ENCODE measurements at regions not wholly inside any gene's neighbourhood (a gene's known extent, or its start where the extent isn't known, plus 50 kb on each side); places are given as distances from the start of the nearest gene placed in this dataset.

- intact Hi-C loops (cut with DNase I): no loop called here
- peaks cover 21 to 36% (median 32%) of the 10 kb centered on the region in 4 donors for H3K4me1 ChIP-seq
- TF ChIP-seq POLR2AphosphoS5 (IDR thresholded peaks at IDR 0.05): peak in 1 of 2 donors; percentile 27
- TF ChIP-seq, protein P1, sequence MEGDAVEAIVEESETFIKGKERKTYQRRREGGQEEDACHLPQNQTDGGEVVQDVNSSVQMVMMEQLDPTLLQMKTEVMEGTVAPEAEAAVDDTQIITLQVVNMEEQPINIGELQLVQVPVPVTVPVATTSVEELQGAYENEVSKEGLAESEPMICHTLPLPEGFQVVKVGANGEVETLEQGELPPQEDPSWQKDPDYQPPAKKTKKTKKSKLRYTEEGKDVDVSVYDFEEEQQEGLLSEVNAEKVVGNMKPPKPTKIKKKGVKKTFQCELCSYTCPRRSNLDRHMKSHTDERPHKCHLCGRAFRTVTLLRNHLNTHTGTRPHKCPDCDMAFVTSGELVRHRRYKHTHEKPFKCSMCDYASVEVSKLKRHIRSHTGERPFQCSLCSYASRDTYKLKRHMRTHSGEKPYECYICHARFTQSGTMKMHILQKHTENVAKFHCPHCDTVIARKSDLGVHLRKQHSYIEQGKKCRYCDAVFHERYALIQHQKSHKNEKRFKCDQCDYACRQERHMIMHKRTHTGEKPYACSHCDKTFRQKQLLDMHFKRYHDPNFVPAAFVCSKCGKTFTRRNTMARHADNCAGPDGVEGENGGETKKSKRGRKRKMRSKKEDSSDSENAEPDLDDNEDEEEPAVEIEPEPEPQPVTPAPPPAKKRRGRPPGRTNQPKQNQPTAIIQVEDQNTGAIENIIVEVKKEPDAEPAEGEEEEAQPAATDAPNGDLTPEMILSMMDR (IDR thresholded peaks at IDR 0.05): peak in 1 of 3 experiments; percentile 11
- no peak for TF ChIP-seq POLR2A (IDR thresholded peaks at IDR 0.05; ENCODE audit: low read depth)
- no peak for TF ChIP-seq EP300 (IDR thresholded peaks at IDR 0.05)
- no peaks in the 10 kb centered on the region for H3K36me3 ChIP-seq
- H3K27ac ChIP-seq (replicated peaks in 1 of 4): peak overlapping the region; percentile 62 to 78 (median 72)
- peak overlapping the region in 2 of 4 donors; percentile 14 to 21 for H3K4me3 ChIP-seq
- 17% methylated on average over 7 of the region's 7 CpGs for WGBS
- H3K27me3 ChIP-seq: no peaks in the 10 kb centered on the region
- no peaks in the 10 kb centered on the region for H3K9me3 ChIP-seq
- no peak for DNase-seq (ENCODE audit: extremely low spot score)
These were observed 92.7 kb upstream of the PARD3B start for GRCh38 chr2:204452464-204453023.

DNA sequence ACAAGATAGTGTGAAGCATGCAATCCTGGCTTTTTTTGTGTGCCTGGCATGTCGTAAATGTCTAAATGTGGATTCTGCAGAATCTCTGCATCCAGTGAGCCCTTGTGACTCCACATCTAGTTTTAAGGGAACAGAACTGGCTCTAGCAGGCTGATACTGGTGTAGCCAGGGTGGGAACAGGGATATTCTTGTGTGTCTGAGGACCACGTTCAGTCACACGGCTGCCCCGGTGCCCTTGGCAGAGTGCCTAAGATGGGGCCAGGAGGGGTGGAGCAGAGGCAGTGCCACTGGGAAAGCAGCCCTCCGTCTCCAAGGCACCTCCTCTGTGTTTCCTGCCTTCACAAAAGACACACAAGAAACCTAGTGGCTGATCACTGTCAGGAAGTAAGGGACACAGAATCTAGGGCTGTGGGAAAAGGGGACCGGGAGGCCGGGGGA lies 91.5 kb upstream of the PARD3B start:
- Histone ChIP-seq H3K27me3 (no peaks in the 10 kb centered on the region), H3K36me3 (no peaks in the 10 kb centered on the region), H3K9me3 (no peaks in the 10 kb centered on the region), H3K4me1 (peaks cover 21 to 36% (median 32%) of the 10 kb centered on the region in 4 donors), H3K4me3 (peak overlapping the region in 3 of 4 donors; percentile 7 to 16 (median 14)), H3K27ac (replicated peaks in 1 of 4) (peak overlapping the region; percentile 62 to 78 (median 72))
- intact Hi-C loops (cut with DNase I): no loop called here
- TF ChIP-seq POLR2A (IDR thresholded peaks at IDR 0.05; ENCODE audit: low read depth): no peak
- peak in 1 of 2 donors; percentile 11 for TF ChIP-seq POLR2AphosphoS5 (IDR thresholded peaks at IDR 0.05)
- TF ChIP-seq EP300 (IDR thresholded peaks at IDR 0.05): no peak
- TF ChIP-seq, protein P1 (IDR thresholded peaks at IDR 0.05): no peak
- no peak for DNase-seq (ENCODE audit: extremely low spot score)
- WGBS: 23% methylated on average over 7 of the region's 7 CpGs

DNA sequence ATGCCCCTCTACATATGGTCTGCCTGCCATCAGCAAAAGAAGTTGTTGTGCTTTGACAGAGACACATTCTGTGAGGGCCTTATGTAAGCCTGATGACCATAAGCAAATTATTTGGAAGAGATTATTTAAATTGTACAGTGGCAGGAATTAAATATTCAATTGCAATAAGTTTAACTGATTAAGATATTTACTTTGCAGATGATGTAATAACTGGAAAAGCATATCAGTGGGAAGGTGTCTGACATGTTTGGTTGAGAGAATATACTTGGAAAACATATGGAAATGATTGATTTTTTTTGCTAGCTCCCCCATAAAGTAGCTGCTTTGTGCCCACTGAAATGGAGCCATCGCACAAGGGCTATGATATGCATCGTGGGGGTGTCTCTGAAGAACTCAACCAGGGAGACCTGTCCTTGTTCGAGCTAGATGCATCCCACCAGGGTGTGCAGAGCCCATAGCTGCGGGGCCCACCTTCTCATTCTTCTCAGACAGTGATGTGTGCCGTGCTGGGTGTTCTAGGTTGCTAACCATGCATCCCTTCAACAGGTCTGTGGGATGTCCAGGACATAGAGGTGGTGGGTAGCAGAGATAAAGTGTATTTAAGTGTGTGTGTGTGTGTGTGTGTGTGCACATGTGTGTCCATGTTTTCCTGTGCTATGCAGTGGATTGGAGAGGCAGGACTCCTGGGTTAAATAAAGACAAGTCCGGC lies 90.4 kb upstream of the PARD3B start:
- 99% methylated on average over 4 of the region's 6 CpGs for WGBS
- peak overlapping the region in 2 of 4 donors; percentile 62 to 74 for H3K27ac ChIP-seq (replicated peaks in 1 of 4)
- H3K9me3 ChIP-seq: no peaks in the 10 kb centered on the region
- H3K4me3 ChIP-seq: no peak overlapping the region
- DNase-seq (ENCODE audit: extremely low spot score): no peak
- peaks cover 21 to 36% (median 32%) of the 10 kb centered on the region in 4 donors for H3K4me1 ChIP-seq
- TF ChIP-seq POLR2AphosphoS5 (IDR thresholded peaks at IDR 0.05) (no peak), POLR2A (IDR thresholded peaks at IDR 0.05; ENCODE audit: low read depth) (no peak)
- TF ChIP-seq, protein P1 (IDR thresholded peaks at IDR 0.05): no peak
- no peaks in the 10 kb centered on the region for H3K27me3 ChIP-seq
- H3K36me3 ChIP-seq: no peaks in the 10 kb centered on the region
- intact Hi-C loops (cut with DNase I): no loop called here

DNA sequence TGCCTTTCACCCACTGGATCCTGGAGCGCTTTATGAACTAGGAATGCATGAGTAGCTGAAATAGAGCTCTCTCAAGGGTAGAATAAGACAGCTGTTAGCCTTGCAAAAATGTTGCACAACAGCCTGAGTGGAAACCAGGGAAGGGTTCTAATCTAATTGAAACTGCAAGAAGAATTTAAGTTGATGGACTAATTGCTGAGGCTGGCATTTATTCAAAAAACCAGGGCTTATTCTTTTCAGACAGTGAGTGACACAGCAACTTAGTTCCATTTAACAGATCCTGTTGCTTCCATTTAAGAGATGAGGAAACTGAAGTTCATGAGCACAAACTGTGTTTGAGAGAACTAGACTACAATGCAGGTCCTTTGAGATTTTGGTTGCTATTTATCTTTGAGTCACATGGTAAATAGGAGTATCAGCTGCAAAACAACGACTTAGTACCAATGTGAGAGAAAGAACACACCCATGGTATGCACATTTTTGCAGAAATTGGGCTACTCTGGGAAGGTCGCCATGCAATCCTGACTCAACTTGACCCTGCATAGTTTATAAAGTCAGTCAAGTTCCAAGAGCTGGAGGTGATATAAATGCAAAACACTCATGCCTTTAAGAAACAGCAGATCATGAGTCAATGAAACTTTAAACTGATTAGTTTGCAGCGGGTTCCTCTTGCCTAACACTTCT lies 76.4 kb upstream of the PARD3B start:
- Histone ChIP-seq H3K4me1 (peaks cover 0 to 8% (median 4%) of the 10 kb centered on the region in 4 donors), H3K27me3 (no peaks in the 10 kb centered on the region), H3K27ac (replicated peaks in 1 of 4) (no peak overlapping the region), H3K9me3 (no peaks in the 10 kb centered on the region), H3K36me3 (no peaks in the 10 kb centered on the region), H3K4me3 (no peak overlapping the region)
- WGBS: 71% methylated on average over 4 of the region's 4 CpGs
- TF ChIP-seq, protein P1 (IDR thresholded peaks at IDR 0.05): no peak
- TF ChIP-seq POLR2AphosphoS5 (IDR thresholded peaks at IDR 0.05) (no peak), EP300 (IDR thresholded peaks at IDR 0.05) (no peak), POLR2A (IDR thresholded peaks at IDR 0.05; ENCODE audit: low read depth) (no peak)
- DNase-seq (ENCODE audit: extremely low spot score): no peak
- intact Hi-C loops (cut with DNase I): no loop called here

Data from esophagus muscularis mucosa (tissue), 4 donors.